K562 (cell line): ENCODE measurements at regions not wholly inside any gene's neighbourhood (a gene's known extent, or its start where the extent isn't known, plus 50 kb on each side); places are given as distances from the start of the nearest gene placed in this dataset.

Experiments
- ATAC-seq: fragments of 200-7000 bp; cut with Tn5 transposase; 3 replicates; pipeline ENCODE4 v1.9.1; 2020; ENCODE audit warnings: moderate library complexity
- BruUV-seq: library from RNA; stranded (reverse); fragments of 400-500 nt; replicated peaks from 2 replicates; lab custom pipeline; 2021; lab: Mats Ljungman, UMichigan
- CTCF ChIA-PET: fragments of 300-600 bp; formaldehyde crosslinking; extraction: SDS; loops from one replicate; lab custom pipeline; 2021; ENCODE audit warnings: low intra/inter-chr PET ratio; lab: Yijun Ruan, JAX
- POLR2A ChIA-PET: fragments of 300-600, 350-650 bp; sonication (Branson Sonifier 250); formaldehyde crosslinking; extraction: SDS; loops from one replicate; lab custom pipeline; 2021; ENCODE audit warnings: antibody characterized with exemption, inconsistent platforms; lab: Yijun Ruan, JAX
- DNase-seq, 4 experiments: peaks; one replicate each; pipeline versions ENCODE4 v3.0.0 to v3.0.0-alpha.2; 2011 to 2018; ENCODE audit warnings: low spot score in 3 of 4, mixed read lengths in 3 of 4; ENCODE audit errors: extremely low read depth in 1 of 4
- FAIRE-seq: peaks from 2 replicates; lab custom pipeline; 2011; peaks lifted over from hg19 to GRCh38; lab: Jason Lieb, UNC
- H2AFZ ChIP-seq: 2 replicates; pipeline ENCODE4 v1.6.0; 2011; ENCODE audit warnings: low read depth, low read length, control low read depth, inconsistent platforms
- H3K27ac ChIP-seq: fragments of 200-600 bp; 3 replicates; pipeline ENCODE4 v1.8.0; 2011; ENCODE audit warnings: low read depth, mild to moderate bottlenecking, control low read depth, inconsistent platforms, low read length, moderate library complexity, mixed read lengths; ENCODE audit errors: extremely low read depth
- H3K27me3 ChIP-seq, 2 experiments: fragments of 300-600 bp in 1 of 2; 2 replicates in 1 of 2; 3 replicates in 1 of 2; pipeline versions ENCODE4 v1.6.0 to v1.8.0; 2011; ENCODE audit warnings: inconsistent platforms in 2 of 2, low read length in 2 of 2, mild to moderate bottlenecking in 1 of 2, mixed read lengths in 1 of 2, moderate library complexity in 1 of 2; ENCODE audit not compliant: control insufficient read depth in 2 of 2, insufficient read depth in 2 of 2
- H3K36me3 ChIP-seq: fragments of 300-600 bp; 3 replicates; pipeline ENCODE4 v1.8.0; 2011; ENCODE audit warnings: mild to moderate bottlenecking, low read length, inconsistent platforms; ENCODE audit not compliant: control insufficient read depth, insufficient read depth
- H3K4me1 ChIP-seq, 2 experiments: fragments of 200-600 bp in 1 of 2; replicated peaks in 1 of 2; 2 replicates in 1 of 2; 3 replicates in 1 of 2; pipeline versions ENCODE4 v1.5.1 to v1.8.0; 2011; ENCODE audit warnings: inconsistent platforms in 2 of 2, low read length in 2 of 2, mild to moderate bottlenecking in 1 of 2, mixed read lengths in 1 of 2, moderate library complexity in 1 of 2; ENCODE audit not compliant: control insufficient read depth in 2 of 2, insufficient read depth in 2 of 2
- H3K4me2 ChIP-seq: 2 replicates; pipeline ENCODE4 v1.6.1; 2011; ENCODE audit warnings: low read length, control low read depth, inconsistent platforms, mixed read lengths; ENCODE audit not compliant: insufficient read depth
- H3K4me3 ChIP-seq: fragments of 200-600 bp; sonication (generic), shearing (Covaris generic); 2 replicates; pipeline ENCODE4 v1.5.1; 2016; ENCODE audit warnings: control low read depth, inconsistent platforms
- H3K79me2 ChIP-seq: fragments of 200-600 bp; 3 replicates; pipeline ENCODE4 v1.8.0; 2011; ENCODE audit warnings: low read length, inconsistent platforms; ENCODE audit not compliant: control insufficient read depth, insufficient read depth
- H3K9ac ChIP-seq, 2 experiments: 2 replicates each; pipeline versions ENCODE4 v1.6.0 to v1.6.1; 2011; ENCODE audit warnings: low read depth in 2 of 2, low read length in 2 of 2, control low read depth in 1 of 2, inconsistent platforms in 1 of 2, mild to moderate bottlenecking in 1 of 2, mixed read lengths in 1 of 2; ENCODE audit not compliant: insufficient read depth in 1 of 2
- H3K9me1 ChIP-seq: one replicate; pipeline ENCODE4 v1.6.0; 2011; ENCODE audit warnings: inconsistent platforms, mild to moderate bottlenecking, low read length, moderate library complexity; ENCODE audit not compliant: control insufficient read depth, insufficient read depth
- H3K9me3 ChIP-seq: replicated peaks from 2 replicates; pipeline ENCODE4 v1.5.1; 2011; ENCODE audit warnings: low read depth, low read length, inconsistent platforms; ENCODE audit not compliant: control insufficient read depth, insufficient read depth
- H4K20me1 ChIP-seq: replicated peaks from 2 replicates; pipeline ENCODE4 v1.6.1; 2011; ENCODE audit warnings: low read length, inconsistent platforms, mixed read lengths; ENCODE audit not compliant: control insufficient read depth, insufficient read depth
- SMAD2 ChIP-seq: fragments of 150-350 bp; IDR thresholded peaks from 2 replicates; pipeline ENCODE4 v1.6.1; 2014; ENCODE audit warnings: low read depth, mild to moderate bottlenecking, low read length
- SREBF1 ChIP-seq: fragments of 150-350 bp; IDR thresholded peaks from 2 replicates; pipeline ENCODE4 v1.6.1; 2014; ENCODE audit warnings: antibody characterized with exemption, low read depth, low read length, borderline replicate concordance
- TCF3 ChIP-seq: sonication (generic); formaldehyde crosslinking; IDR thresholded peaks from 2 replicates; pipeline ENCODE4 v1.4.0; 2020; ENCODE audit warnings: mild to moderate bottlenecking, missing genetic modification reagents
- ZNF12 ChIP-seq: sonication (generic); formaldehyde crosslinking; IDR thresholded peaks from 2 replicates; pipeline ENCODE4 v1.4.0; 2020; ENCODE audit warnings: mild to moderate bottlenecking, missing genetic modification reagents
- ZNF324 ChIP-seq: fragments of 250-450 bp; sonication (Bioruptor Pico); IDR thresholded peaks from 2 replicates; pipeline ENCODE4 v1.4.0; 2020; ENCODE audit warnings: mild to moderate bottlenecking
- WGBS: fragments of 100-300 bp; shearing (Covaris generic); methylation state at CpG from one replicate; pipeline ENCODE4 v1.1.6; 2016; ENCODE audit warnings: low coverage, mixed read lengths; ENCODE audit not compliant: insufficient coverage; ENCODE audit errors: missing lambda C conversion rate; 5-methylcytosine and 5-hydroxymethylcytosine counted together
- in situ Hi-C: fragments of 300-500 bp; cut with MboI; formaldehyde crosslinking; loops from 4 replicates; pipeline ENCODE4 v1.15.0; 2018; ENCODE audit warnings: inconsistent platforms, mixed read lengths
- intact Hi-C: fragments of 100-400 bp; cut with micrococcal nuclease; formaldehyde crosslinking; loops from 2 replicates; pipeline ENCODE4 v1.14.2; 2022
- TF ChIP-seq, protein P1 (sequence below): fragments of 250-450 bp; sonication (Bioruptor Pico); IDR thresholded peaks from 2 replicates; pipeline ENCODE4 v1.4.0; 2020; ENCODE audit warnings: borderline replicate concordance

DNA sequence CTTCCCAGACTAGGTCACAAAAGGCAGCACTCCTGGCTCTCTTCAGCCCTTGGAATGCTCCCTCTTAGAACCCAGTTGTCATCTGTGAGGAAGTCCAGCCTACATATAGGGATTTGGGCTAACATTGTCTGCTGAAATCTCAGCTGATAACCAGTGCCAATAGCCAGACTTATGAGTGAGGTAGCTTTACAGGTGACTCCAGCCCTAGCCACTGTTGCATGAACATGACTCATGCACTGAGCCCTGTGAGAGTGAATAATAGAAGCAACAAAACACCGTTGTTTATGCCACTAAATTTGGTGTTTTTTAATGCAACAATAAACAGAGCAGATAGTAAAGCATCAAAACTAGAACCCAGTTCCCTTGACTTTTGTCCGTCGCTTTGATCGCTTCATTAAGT lies 433.2 kb downstream of the STIM2 start:
- no peak overlapping the region for H2AFZ ChIP-seq
- H3K4me1 ChIP-seq, result no peaks in the 10 kb centered on the region
- no peak overlapping the region for H3K9ac ChIP-seq
- POLR2A ChIA-PET, result no interaction called here
- DNase-seq (no peak), ATAC-seq (no peak), FAIRE-seq (no peak)
- no peaks in the 10 kb centered on the region for H4K20me1 ChIP-seq
- TF ChIP-seq SMAD2 (no peak), ZNF324 (CRISPR knock-in tag) (no peak), TCF3 (CRISPR knock-in tag) (no peak), SREBF1 (no peak), ZNF12 (CRISPR knock-in tag) (no peak)
- TF ChIP-seq, protein P1, sequence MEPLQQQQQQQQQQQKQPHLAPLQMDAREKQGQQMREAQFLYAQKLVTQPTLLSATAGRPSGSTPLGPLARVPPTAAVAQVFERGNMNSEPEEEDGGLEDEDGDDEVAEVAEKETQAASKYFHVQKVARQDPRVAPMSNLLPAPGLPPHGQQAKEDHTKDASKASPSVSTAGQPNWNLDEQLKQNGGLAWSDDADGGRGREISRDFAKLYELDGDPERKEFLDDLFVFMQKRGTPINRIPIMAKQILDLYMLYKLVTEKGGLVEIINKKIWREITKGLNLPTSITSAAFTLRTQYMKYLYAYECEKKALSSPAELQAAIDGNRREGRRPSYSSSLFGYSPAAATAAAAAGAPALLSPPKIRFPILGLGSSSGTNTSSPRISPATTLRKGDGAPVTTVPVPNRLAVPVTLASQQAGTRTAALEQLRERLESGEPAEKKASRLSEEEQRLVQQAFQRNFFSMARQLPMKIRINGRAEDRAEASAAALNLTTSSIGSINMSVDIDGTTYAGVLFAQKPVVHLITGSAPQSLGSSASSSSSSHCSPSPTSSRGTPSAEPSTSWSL (CRISPR knock-in tag), result no peak
- H3K79me2 ChIP-seq, result no peaks in the 10 kb centered on the region
- H3K27me3 ChIP-seq, result no peaks in the 10 kb centered on the region
- intact Hi-C loops, result no loop called here
- BruUV-seq, result no TSS peak
- CTCF ChIA-PET, result interaction anchor here (0.5 kb wide), 1 partner anchor 230 kb away, joined by 3 read pairs; no protein-coding TSS in a partner anchor
- H3K9me3 ChIP-seq, result no peaks in the 10 kb centered on the region
- no peak overlapping the region for H3K4me3 ChIP-seq
- WGBS, result 0% methylated on average over 4 of the region's 4 CpGs
- H3K27ac ChIP-seq, result no peak overlapping the region
- in situ Hi-C loops, result no loop called here
- H3K9me1 ChIP-seq, result no peaks in the 10 kb centered on the region
- H3K4me2 ChIP-seq, result no peak overlapping the region
- H3K36me3 ChIP-seq, result no peaks in the 10 kb centered on the region
